Loucy (cell line): ENCODE measurements at regions not wholly inside any gene's neighbourhood (a gene's known extent, or its start where the extent isn't known, plus 50 kb on each side); places are given as distances from the start of the nearest gene placed in this dataset.

ENCODE experiments used
- H2AFZ ChIP-seq: fragments of 200-600 bp; sonication (generic); 2 replicates; pipeline ENCODE4 v1.6.0; 2016; ENCODE audit warnings: antibody characterized with exemption, mild to moderate bottlenecking, low read length, moderate library complexity
- H3F3A ChIP-seq: fragments of 200-600 bp; 2 replicates; pipeline ENCODE4 v1.6.0; 2016; ENCODE audit warnings: antibody characterized with exemption, low read depth, mild to moderate bottlenecking
- H3K27me3 ChIP-seq: fragments of 200-600 bp; sonication (generic); 2 replicates; pipeline ENCODE4 v1.6.1; 2014; ENCODE audit warnings: low read length, mild to moderate bottlenecking; ENCODE audit not compliant: insufficient read depth, poor library complexity, severe bottlenecking
- H3K36me3 ChIP-seq: fragments of 200-600 bp; sonication (generic); 2 replicates; pipeline ENCODE4 v1.6.1; 2016; ENCODE audit warnings: low read length; ENCODE audit not compliant: insufficient read depth
- H3K4me1 ChIP-seq: fragments of 200-600 bp; sonication (generic); 2 replicates; pipeline ENCODE4 v1.5.1; 2014; ENCODE audit warnings: low read length, mild to moderate bottlenecking; ENCODE audit not compliant: insufficient read depth, poor library complexity, severe bottlenecking
- H3K4me2 ChIP-seq: fragments of 200-600 bp; sonication (generic); 2 replicates; pipeline ENCODE4 v1.6.0; 2014; ENCODE audit warnings: antibody characterized with exemption, low read length, low read depth, mild to moderate bottlenecking; ENCODE audit not compliant: poor library complexity, severe bottlenecking
- H3K4me3 ChIP-seq: fragments of 200-600 bp; sonication (generic); 2 replicates; pipeline ENCODE4 v1.5.1; 2014; ENCODE audit warnings: low read length, mild to moderate bottlenecking, mixed read lengths; ENCODE audit not compliant: poor library complexity, severe bottlenecking
- H3K79me2 ChIP-seq: fragments of 200-600 bp; sonication (generic); 2 replicates; pipeline ENCODE4 v1.6.1; 2014; ENCODE audit warnings: low read length; ENCODE audit not compliant: insufficient read depth
- H3K9ac ChIP-seq: fragments of 200-600 bp; sonication (generic); 2 replicates; pipeline ENCODE4 v1.6.0; 2014; ENCODE audit warnings: mild to moderate bottlenecking, low read depth, low read length, moderate library complexity; ENCODE audit not compliant: poor library complexity, severe bottlenecking
- H3K9me2 ChIP-seq: fragments of 200-600 bp; sonication (generic); replicated peaks from 2 replicates; pipeline ENCODE4 v1.6.1; 2016; ENCODE audit warnings: low read depth, low read length, mixed read lengths
- H3K9me3 ChIP-seq: fragments of 200-600 bp; sonication (generic); 2 replicates; pipeline ENCODE4 v1.6.1; 2014; ENCODE audit warnings: mild to moderate bottlenecking, antibody characterized with exemption, low read length, low read depth; ENCODE audit not compliant: insufficient read depth
- H4K20me1 ChIP-seq: fragments of 200-600 bp; sonication (generic); 2 replicates; pipeline ENCODE4 v1.6.0; 2014; ENCODE audit warnings: antibody characterized with exemption, low read length, mild to moderate bottlenecking; ENCODE audit not compliant: insufficient read depth, poor library complexity, severe bottlenecking
- EZH2phosphoT487 ChIP-seq: fragments of 200-600 bp; IDR thresholded peaks from 2 replicates; pipeline ENCODE4 v1.6.1; 2018; ENCODE audit warnings: antibody characterized with exemption, mild to moderate bottlenecking, moderate library complexity, borderline replicate concordance
- TF ChIP-seq, protein P1 (sequence below): fragments of 200-600 bp; sonication (generic); conservative IDR thresholded peaks from 2 replicates; pipeline ENCODE4 v1.5.1; 2014; ENCODE audit warnings: mild to moderate bottlenecking, antibody characterized with exemption, low read length

DNA sequence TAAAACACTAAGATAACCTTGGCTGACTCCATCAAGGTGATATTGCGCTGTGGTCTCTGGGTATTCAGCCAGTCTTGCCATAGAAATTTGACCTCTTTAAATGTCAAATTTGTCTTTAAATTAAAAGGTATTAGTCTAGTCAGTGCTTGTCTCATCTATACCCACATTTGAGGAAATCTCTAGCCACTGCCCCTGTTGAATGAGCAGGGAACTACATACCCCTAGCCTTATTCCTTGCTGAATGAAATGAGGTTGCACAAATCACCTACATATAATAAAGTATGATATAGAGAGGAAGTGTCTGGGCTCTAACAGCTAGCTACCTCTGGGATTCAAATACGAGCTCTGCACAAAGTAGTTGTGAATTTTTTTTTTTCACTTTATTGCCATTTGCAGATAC, 256.8 kb downstream of the C12orf50 start:
- no peak overlapping the region for H2AFZ ChIP-seq
- H3K79me2 ChIP-seq, result no peaks in the 10 kb centered on the region
- H3K9ac ChIP-seq, result no peak overlapping the region
- no peaks in the 10 kb centered on the region for H3F3A ChIP-seq
- no peaks in the 10 kb centered on the region for H4K20me1 ChIP-seq
- H3K4me3 ChIP-seq, result no peak overlapping the region
- H3K27me3 ChIP-seq, result peaks cover 4% of the 10 kb centered on the region
- no peaks in the 10 kb centered on the region for H3K4me1 ChIP-seq
- no peak overlapping the region for H3K4me2 ChIP-seq
- no peak for TF ChIP-seq EZH2phosphoT487
- TF ChIP-seq, protein P1, sequence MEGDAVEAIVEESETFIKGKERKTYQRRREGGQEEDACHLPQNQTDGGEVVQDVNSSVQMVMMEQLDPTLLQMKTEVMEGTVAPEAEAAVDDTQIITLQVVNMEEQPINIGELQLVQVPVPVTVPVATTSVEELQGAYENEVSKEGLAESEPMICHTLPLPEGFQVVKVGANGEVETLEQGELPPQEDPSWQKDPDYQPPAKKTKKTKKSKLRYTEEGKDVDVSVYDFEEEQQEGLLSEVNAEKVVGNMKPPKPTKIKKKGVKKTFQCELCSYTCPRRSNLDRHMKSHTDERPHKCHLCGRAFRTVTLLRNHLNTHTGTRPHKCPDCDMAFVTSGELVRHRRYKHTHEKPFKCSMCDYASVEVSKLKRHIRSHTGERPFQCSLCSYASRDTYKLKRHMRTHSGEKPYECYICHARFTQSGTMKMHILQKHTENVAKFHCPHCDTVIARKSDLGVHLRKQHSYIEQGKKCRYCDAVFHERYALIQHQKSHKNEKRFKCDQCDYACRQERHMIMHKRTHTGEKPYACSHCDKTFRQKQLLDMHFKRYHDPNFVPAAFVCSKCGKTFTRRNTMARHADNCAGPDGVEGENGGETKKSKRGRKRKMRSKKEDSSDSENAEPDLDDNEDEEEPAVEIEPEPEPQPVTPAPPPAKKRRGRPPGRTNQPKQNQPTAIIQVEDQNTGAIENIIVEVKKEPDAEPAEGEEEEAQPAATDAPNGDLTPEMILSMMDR, result no peak
- H3K9me2 ChIP-seq, result no peaks in the 10 kb centered on the region
- no peaks in the 10 kb centered on the region for H3K9me3 ChIP-seq
- H3K36me3 ChIP-seq, result no peaks in the 10 kb centered on the region

DNA sequence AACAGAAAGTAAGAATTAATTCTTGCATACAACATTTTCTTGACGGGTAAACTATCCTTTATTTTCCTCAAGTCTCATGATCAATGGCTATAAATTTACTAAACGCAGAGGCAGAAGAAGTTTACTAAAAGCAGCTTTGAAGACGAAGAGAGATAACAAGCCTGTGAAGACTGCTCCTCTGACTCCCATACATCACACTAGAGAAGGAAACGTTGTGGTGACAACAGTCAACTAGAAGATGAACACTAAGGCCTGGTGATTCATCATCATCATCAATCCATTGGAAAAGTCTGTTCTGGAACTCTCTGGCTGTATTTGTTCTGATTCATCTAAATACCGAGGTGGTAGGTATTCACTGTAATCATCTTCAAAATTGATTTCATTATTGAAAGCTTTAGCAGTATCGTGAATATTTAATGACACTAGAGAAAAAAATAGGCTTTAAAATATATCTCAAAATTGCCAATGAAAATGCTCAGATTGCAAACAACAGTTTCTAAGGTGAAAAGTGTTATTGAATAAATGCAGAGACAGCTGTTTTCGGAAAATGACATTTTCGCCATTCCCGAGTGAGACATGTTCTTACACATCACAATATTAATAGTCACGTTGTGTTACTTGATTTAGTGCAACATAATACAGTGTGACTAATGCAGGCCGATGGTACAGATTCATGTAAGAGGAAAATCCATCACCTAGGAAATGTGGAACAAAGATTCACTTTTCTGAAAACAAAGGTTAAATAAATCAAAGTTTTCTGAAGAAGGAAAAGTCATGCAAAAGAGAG, 260.5 kb downstream of the C12orf50 start:
- no peak overlapping the region for H3K4me3 ChIP-seq
- H3K79me2 ChIP-seq, result no peaks in the 10 kb centered on the region
- no peak overlapping the region for H3K4me2 ChIP-seq
- TF ChIP-seq, protein P1, result no peak
- TF ChIP-seq EZH2phosphoT487, result no peak
- H2AFZ ChIP-seq, result no peak overlapping the region
- H3K9ac ChIP-seq, result no peak overlapping the region
- H3K36me3 ChIP-seq, result no peaks in the 10 kb centered on the region
- H3K9me2 ChIP-seq, result no peaks in the 10 kb centered on the region
- no peaks in the 10 kb centered on the region for H3K9me3 ChIP-seq
- no peaks in the 10 kb centered on the region for H3K27me3 ChIP-seq
- no peaks in the 10 kb centered on the region for H3F3A ChIP-seq
- H3K4me1 ChIP-seq, result no peaks in the 10 kb centered on the region
- H4K20me1 ChIP-seq, result no peaks in the 10 kb centered on the region

DNA sequence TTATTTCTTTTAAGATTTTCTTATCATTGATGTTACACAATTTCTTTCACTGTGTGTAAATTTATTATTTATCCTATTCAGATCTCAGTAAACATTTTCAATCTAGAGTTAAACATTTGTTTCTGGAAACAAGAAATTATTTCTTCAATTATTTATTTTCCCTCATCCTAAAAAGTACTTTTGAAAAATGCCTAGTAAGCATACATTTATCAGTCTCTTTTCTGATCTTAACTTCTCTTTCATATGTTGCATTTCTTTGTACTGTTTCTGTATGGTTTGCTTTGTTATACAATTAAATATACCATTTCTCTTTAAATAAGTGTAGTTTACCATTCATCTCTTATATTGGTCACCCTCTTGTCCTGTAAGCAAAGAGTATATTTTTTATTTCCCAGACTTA, 263.2 kb downstream of the C12orf50 start:
- no peaks in the 10 kb centered on the region for H3K4me1 ChIP-seq

More for the DNA sequence above, 263.2 kb downstream of the C12orf50 start:
- no peak overlapping the region for H3K4me3 ChIP-seq
- no peaks in the 10 kb centered on the region for H3F3A ChIP-seq
- no peaks in the 10 kb centered on the region for H3K27me3 ChIP-seq
- H3K36me3 ChIP-seq, result no peaks in the 10 kb centered on the region
- TF ChIP-seq EZH2phosphoT487, result no peak
- TF ChIP-seq, protein P1, result no peak
- no peak overlapping the region for H3K9ac ChIP-seq
- H4K20me1 ChIP-seq, result no peaks in the 10 kb centered on the region
- H3K9me3 ChIP-seq, result no peaks in the 10 kb centered on the region
- H3K79me2 ChIP-seq, result no peaks in the 10 kb centered on the region
- no peak overlapping the region for H3K4me2 ChIP-seq
- H2AFZ ChIP-seq, result no peak overlapping the region
- H3K9me2 ChIP-seq, result no peaks in the 10 kb centered on the region
